Activated CD4-positive, alpha-beta T cell treated with anti-CD3 and anti-CD28 coated beads for 24 hours (primary cell): ENCODE measurements at regions not wholly inside any gene's neighbourhood (a gene's known extent, or its start where the extent isn't known, plus 50 kb on each side); places are given as distances from the start of the nearest gene placed in this dataset.
"Not testable (repeated sequence)": the region's sequence is repeated elsewhere in the genome, so short reads cannot be mapped to it uniquely, and the experiment has no call there.

Experiments
- DNase-seq, 2 donors: peaks; one replicate each; pipeline ENCODE4 v3.0.0-alpha.2; 2020; ENCODE audit warnings: low read depth in 2 of 2

DNA sequence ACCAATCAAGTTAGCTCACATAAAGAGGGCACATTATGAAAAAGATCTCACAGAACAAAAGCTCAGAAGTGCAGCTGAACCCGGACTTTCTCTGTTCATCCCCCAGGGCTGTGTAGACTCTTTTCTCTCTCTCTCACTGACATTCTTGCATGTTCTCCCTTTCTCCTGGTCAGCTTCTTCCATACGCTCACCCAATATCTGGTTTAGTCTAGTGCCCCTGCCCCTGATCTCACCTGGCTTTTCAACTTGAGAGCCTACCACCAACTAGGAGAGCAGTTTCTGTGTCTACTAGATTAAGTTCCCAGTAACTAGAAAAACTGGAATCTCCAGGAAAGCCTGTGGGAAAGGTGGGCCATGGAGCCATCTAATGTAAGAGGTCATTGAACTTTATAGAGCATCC, 126.9 kb upstream of the GRIK3 start:
- no peak for DNase-seq

DNA sequence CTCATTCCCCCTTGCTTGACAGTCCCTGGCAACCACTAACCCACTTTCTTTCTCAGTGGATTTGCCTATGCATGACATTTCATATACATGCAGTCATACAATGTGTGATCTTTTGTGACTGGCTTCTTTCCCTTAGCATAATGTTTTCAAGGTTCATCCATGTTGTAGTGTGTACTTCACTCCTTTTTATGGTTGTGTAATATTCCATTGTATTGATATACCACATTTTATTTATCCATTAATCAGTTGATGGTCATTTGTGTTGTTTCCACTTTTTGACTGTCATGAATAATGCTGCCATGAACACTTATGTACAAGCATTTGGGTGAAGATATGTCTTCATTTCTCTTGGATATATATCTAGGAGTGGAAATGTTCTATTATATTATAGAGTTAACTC, 127.7 kb upstream of the GRIK3 start:
- DNase-seq: no peak

- DNase-seq: no peak
Observed at GRCh38 chr1:37166005-37166404, 131.7 kb upstream of the GRIK3 start.

DNA sequence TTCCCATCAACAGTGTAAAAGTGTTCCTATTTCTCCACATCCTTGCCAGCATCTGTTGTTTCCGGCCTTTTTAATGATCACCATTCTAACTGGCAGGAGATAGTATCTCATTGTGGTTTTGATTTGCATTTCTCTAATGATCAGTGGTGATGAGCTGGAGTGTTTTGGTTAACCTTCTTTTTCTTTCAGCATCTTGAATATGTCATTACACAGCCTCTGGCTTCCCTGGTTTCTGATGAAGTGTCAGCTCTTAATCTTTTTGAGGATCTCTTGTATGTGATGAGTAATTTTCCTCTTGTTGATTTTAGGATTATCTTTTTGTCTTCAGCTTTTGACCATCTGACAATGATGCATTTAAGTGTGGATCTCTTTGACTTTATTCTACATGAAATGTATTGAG, 133.2 kb upstream of the GRIK3 start:
- DNase-seq: no peak

DNA sequence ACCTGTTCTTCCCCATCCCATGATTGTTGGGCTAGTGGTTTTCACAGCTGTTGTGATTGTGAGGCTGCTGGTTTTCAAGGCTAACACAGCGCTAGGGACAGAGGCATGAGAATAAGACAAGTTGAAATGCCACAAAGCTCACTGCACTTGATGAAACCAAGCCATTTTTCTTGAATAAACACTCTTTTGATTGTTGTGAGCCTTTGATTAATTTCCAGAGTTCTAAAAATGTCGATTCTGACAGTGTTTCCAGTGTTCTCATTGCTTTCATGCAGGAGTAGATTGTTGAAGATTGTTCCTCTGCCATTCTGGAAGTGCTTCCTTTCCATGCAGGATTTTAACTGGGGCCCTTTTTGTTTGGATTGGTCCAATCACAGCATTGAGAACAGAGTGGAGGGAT, 134.9 kb upstream of the GRIK3 start:
- DNase-seq: no peak

DNA sequence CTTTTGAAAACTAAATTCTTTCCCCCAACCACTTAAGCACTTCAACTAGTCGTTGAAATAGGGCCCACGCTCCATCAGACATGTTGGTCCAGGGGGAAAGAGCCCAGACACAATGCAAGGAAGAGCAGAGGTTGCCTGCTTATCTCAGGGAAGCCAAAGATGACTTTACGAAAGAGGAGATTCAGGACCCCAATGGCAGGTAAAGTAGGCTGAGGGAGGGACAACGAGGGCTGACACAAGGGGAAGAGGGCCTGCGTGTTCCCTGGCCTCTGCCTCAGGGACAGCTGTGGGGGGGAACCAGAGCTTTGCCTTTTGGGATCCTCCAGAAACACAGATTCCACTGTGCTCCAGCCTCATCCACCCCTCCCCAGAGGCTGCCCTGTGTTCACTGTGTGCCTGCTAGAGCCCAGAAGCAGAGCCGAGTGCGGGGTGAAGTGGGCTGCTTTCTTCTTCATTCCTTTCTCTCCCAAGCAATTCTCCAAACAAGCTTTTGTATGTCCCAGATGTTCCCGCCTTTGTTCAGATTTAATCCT, 135.5 kb upstream of the GRIK3 start:
- no peak for DNase-seq

- DNase-seq: no peak
Observed at GRCh38 chr1:37171691-37172090, 137.4 kb upstream of the GRIK3 start.

DNA sequence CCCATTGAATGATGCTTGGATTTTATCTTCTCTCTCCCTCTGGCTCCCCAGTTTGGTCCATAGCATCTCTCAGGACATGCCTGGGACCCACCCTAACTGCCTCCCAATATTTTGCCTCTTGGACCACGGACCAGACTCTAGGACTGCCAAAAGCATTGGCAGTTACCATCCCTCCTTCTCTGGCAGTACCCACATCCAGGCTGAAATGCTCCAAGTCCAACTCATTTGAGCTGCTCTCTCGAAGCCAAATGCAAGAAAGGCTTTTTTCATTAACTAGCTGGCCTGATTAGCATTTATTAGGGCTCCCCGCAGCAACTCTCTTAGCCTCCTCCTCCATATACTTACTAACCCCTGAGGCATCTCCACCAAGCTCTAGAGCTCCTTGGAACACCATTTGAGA, 140.0 kb upstream of the GRIK3 start:
- DNase-seq: no peak

DNA sequence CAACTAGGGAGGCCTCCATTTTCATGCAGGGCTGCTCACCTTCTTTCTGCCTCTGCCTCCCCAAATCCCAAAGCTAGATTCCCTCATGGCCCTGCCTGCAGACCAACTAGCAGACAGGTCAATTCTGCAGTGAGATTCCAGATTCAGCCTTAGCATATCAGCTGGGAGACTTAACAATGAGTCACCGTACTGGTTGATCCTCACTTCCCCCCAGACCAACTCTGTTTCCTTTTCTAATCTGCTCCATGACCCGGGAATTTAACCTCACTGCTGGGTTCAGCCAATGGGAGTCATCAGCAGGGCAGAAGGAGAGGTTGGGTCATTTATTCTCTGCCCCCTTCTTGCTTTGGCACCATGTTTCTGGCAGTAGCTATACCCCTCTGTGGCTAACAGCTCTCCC, 140.6 kb upstream of the GRIK3 start:
- DNase-seq: no peak

DNA sequence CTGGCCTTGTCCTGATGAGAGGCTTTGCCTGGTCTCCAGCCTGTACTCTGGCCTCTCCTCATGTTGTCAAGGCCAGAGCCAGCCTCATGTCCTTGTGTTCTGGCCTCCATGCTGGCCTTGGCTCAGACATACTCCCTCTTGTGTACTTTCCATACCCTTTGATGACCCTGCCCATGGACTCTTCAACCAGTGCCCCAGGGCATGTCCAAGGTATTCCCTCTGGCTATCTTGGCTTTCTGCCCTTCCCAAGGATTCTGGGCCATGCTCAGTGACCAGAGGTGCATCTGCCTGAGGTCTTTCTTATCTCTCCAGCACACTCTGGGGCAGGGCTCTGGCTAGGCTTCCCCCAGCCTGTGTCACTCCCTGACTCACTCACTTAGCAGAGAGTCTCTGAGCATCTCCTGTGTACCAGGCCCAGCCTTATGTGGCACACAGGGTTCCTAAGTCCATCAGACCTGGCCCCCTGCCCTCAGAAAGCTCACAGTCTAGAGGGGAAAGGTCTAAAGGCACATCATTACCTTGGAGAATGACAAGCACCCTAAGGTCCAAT, 141.4 kb upstream of the GRIK3 start:
- no peak for DNase-seq

GRCh38 chr1:37176269-37176668, 142.0 kb upstream of the GRIK3 start:
- no peak for DNase-seq

DNA sequence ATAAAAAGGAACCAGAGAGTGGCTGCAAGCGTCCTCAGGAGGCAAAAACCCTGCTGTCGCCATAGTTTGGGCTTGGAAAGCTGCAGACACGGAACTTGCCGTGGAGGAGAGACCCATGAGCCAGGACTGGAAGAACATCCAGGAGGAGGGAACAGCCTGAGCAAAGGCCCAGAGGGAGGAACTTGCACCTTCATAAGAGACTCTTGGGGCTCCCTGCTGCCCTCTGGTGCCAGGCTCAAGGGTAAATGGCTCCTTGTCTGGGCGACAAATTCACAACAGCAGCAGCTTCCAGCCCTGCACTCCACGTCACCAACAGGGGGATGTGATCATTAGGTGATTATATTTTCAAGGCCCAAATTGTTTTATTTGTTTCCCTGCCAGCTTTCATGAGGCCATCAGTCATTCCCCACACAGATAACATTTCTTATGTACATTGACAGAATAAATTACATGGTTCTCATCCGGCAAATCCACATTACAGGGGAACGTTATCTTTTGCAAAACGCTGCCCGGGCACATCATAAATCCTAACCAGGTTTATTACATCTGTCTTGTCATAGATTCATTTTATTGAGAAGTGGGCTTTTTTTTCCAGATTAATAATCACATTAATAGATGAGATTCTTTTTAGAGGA, 143.0 kb upstream of the GRIK3 start:
- DNase-seq: no peak

GRCh38 chr1:37181425-37181824, 147.1 kb upstream of the GRIK3 start:
- no peak for DNase-seq

DNA sequence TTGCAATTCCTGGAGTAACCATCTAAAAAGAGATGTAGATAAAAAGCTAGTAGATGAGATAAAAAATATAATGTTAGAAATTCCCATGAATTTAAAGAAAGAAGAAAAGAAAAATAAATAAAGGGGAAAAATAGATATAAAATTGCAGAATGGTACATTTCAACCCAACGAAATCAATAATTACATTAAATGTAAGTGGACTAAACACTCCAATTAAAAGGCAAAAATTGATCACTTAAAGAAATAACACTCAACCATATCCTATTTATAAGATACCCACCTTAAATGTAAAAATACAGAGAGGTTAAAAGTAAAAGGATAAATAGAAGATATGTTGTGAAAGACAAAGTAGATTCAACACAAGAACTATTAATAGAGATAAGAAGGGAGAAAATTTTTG, 150.5 kb upstream of the GRIK3 start:
- DNase-seq: no peak

GRCh38 chr1:37186246-37186756, 152.0 kb upstream of the GRIK3 start:
- DNase-seq: no peak

DNA sequence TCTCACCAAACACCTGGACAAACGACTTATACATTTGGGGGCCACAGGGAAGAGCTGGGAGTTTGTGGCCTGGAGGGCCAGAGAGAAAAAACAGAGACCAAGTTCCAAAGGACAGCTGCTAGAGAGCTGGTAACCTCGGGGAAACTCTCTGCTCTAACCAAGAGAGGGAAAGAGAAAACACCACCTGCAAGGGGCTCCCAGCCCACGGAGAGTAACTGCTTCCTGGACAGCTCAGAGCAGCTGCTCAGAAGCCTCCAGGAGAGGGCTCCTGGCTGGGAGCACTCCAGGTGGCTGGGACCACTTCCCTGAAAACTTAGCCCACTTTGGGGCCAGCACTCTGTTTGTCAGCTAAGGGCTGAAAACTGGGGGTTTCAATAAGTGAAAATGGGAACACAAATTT, 154.8 kb upstream of the GRIK3 start:
- DNase-seq: no peak

DNA sequence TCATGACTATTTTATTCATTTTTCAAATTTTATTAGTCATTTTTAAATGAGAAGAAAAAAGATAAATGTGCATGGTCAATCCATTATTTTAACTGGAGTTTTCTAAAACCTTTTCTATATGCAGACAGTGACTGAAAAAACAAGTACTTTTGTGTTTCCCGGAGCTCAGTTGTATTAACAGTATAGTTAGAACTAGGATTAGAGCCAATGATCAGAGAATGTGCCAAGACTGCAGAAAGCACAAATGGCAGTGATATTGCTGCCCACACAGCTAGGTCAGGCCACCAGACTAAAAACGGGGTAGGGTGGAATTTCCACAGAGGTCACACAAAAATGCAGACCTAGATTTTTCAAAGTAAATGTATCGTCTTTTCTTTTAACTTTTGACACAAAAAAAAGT, 163.1 kb upstream of the GRIK3 start:
- DNase-seq: no peak

DNA sequence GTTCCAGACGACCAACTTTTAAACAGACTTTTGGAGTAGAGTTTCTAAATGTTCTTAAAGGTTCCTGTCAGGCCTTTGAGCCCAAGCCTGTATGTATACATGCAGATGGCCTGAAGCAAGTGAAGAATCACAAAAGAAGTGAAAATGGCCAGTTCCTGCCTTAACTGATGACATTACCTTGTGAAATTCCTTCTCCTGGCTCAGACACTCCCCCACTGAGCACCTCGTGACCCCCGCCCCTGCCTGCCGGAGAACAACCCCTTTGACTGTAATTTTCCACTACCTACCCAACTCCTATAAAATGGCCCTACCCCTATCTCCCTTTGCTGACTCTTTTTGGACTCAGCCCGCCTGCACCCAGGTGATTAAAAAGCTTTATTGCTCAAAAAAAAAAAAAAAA, 180.0 kb upstream of the GRIK3 start:
- DNase-seq: not testable (repeated sequence)

GRCh38 chr1:37233606-37234005, 199.3 kb upstream of the GRIK3 start:
- DNase-seq: no peak

DNA sequence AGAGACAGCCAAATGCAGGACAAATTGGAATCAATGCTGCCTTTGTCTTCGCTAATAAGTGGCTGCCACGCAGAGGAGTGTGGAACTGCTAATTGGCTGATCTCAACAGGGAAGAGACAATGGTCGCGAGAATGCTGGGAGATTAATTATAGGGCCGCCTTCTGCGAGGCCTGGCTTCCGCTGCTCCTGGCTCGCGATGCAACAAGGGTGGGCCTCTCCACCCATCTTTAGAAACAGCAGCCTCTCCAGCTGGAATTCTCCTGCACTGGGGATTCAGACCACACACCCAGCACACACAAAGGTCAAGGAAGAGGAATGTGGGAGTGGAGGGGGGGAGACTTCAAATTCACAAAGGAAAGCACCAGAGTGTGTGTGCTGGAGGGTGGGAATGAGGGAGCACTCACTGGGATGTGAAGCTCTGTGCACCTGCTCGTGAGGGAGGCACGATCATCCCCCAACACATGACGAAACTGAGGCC, 200.7 kb upstream of the GRIK3 start:
- DNase-seq: no peak

DNA sequence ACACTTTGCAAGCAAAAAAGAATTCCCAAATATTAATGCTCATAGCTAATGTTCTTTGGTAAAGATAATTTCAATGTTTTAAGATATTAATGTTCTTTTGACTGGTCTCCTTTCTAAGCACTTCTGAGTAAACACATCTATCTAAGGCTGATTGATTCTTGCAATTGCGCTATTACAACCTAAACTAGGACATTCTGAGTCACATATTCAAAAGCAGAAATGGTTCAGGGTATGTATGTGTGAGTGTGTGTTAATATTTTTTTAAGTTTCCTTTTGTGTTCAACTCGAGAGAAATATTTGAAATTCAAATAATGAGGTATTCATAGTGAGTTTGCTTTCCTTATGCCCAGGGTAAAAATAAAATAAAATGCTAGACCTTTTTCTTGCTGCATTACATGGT, 203.6 kb upstream of the GRIK3 start:
- no peak for DNase-seq

DNA sequence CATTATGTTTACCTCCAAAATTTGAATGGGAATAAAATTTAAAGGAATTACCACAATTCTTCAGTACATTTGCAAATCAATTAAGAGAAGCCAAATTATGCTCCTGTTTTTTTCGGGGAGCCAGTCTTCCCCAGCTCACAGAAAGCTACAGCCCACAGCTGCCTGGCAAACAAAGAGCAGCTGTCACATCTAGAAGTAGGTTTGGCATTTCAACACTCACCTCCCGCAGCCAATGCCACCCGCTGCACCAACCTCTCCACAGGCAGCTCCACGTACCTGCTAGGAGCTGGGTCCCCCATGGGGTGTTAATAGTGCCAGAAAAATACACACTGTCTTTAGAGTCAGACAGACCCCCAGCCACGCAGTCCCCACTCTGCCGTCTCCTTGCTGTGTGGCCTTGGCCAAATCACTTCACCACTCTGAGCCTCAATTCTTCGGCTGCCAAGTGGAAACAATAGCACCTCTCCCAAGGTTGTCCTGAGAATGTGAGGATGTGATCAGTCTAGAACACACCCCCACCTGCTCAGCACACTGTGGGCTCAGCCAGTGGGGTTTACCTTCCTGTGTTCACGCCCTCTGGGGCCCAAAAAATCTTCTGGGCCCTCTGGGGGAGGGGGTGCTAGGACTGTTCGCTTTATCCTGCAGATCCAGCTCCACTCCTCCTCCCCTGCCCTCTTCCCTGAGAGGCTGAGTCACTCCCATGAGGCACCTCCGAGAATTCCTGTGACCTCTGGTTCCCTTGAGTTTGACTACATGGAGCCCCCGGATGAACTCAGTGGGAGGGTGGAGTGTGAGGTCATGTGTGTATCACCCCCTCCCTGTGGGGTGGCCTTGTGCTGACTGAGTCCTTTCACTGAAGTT, 204.3 kb upstream of the GRIK3 start:
- no peak for DNase-seq
